Esophagus (tissue), 2 donors: ENCODE measurements at regions not wholly inside any gene's neighbourhood (a gene's known extent, or its start where the extent isn't known, plus 50 kb on each side); places are given as distances from the start of the nearest gene placed in this dataset.
A peak's percentile ranks its signal among the peaks of the same experiment; 100 is the strongest.

Experiments used
- H3K27ac ChIP-seq, 2 donors: one replicate each; pipeline ENCODE4 v1.5.1; 2013; ENCODE audit warnings: low read depth in 2 of 2, mild to moderate bottlenecking in 2 of 2, inconsistent platforms in 1 of 2, low read length in 1 of 2, moderate library complexity in 1 of 2
- H3K27me3 ChIP-seq, 2 donors: one replicate each; pipeline ENCODE4 v1.6.1; 2013; ENCODE audit warnings: low read length in 2 of 2, control low read depth in 1 of 2, mild to moderate bottlenecking in 1 of 2; ENCODE audit not compliant: insufficient read depth in 2 of 2, control insufficient read depth in 1 of 2
- H3K36me3 ChIP-seq, 2 donors: one replicate each; pipeline ENCODE4 v1.6.1; 2013; ENCODE audit warnings: low read length in 1 of 2; ENCODE audit not compliant: control insufficient read depth in 2 of 2, insufficient read depth in 2 of 2
- H3K4me1 ChIP-seq, 2 donors: one replicate each; pipeline ENCODE4 v1.6.1; 2013; ENCODE audit warnings: low read length in 1 of 2; ENCODE audit not compliant: control insufficient read depth in 2 of 2, insufficient read depth in 2 of 2
- H3K4me3 ChIP-seq, 2 donors: one replicate each; pipeline ENCODE4 v1.5.1; 2013; ENCODE audit warnings: low read length in 2 of 2, mild to moderate bottlenecking in 2 of 2, low read depth in 1 of 2, moderate library complexity in 1 of 2
- H3K9me3 ChIP-seq, 2 donors: one replicate each; pipeline ENCODE4 v1.6.1; 2013; ENCODE audit warnings: mild to moderate bottlenecking in 2 of 2, low read depth in 1 of 2, low read length in 1 of 2, moderate library complexity in 1 of 2; ENCODE audit not compliant: control insufficient read depth in 2 of 2, insufficient read depth in 1 of 2
- WGBS, 2 donors: extraction: QIAGEN DNeasy Blood & Tissue Kit; methylation state at CpG; one replicate each; pipeline ENCODE4 v1.1.7; 2013; 5-methylcytosine and 5-hydroxymethylcytosine counted together
- donor health status: healthy with polysubstance abuse.
- donor health status: Bipolar disorder and iron deficiency.

GRCh38 chr13:23979361-23980159 lies 82.3 kb upstream of the C1QTNF9B start:
- no peak overlapping the region for H3K27ac ChIP-seq
- H3K9me3 ChIP-seq, result no peaks in the 10 kb centered on the region
- no peaks in the 10 kb centered on the region for H3K27me3 ChIP-seq
- peak overlapping the region; percentile 18 to 40 for H3K4me3 ChIP-seq
- WGBS, 2 donors, result 1 to 2% methylated on average over 41 to 43 of the region's 43 CpGs
- no peaks in the 10 kb centered on the region for H3K4me1 ChIP-seq
- no peaks in the 10 kb centered on the region for H3K36me3 ChIP-seq

- H3K36me3 ChIP-seq, result no peaks in the 10 kb centered on the region
- WGBS, 2 donors, result 1% methylated on average over 28 of the region's 28 CpGs
- no peak overlapping the region for H3K27ac ChIP-seq
- no peaks in the 10 kb centered on the region for H3K9me3 ChIP-seq
- H3K4me3 ChIP-seq, result peak overlapping the region; percentile 18 to 40
- H3K27me3 ChIP-seq, result no peaks in the 10 kb centered on the region
- peaks cover 0 to 1% of the 10 kb centered on the region in 2 donors for H3K4me1 ChIP-seq
Measured at GRCh38 chr13:23980160-23980551, 82.9 kb upstream of the C1QTNF9B start.

- no peaks in the 10 kb centered on the region for H3K36me3 ChIP-seq
- H3K27me3 ChIP-seq, result no peaks in the 10 kb centered on the region
- peaks cover 3% of the 10 kb centered on the region in 2 donors for H3K4me1 ChIP-seq
- no peak overlapping the region for H3K4me3 ChIP-seq
- WGBS, 2 donors, result 89 to 93% methylated on average over 4 of the region's 4 CpGs
- H3K9me3 ChIP-seq, result no peaks in the 10 kb centered on the region
- no peak overlapping the region for H3K27ac ChIP-seq
Measured at GRCh38 chr13:23983671-23984070, 86.4 kb upstream of the C1QTNF9B start.

- WGBS, 2 donors, result 38 to 42% methylated on average over 8 of the region's 8 CpGs
- H3K36me3 ChIP-seq, result no peaks in the 10 kb centered on the region
- H3K27me3 ChIP-seq, result no peaks in the 10 kb centered on the region
- H3K4me1 ChIP-seq, result peaks cover 3% of the 10 kb centered on the region in 2 donors
- H3K27ac ChIP-seq, result peak overlapping the region in 1 of 2 donors; percentile 9
- no peak overlapping the region for H3K4me3 ChIP-seq
- no peaks in the 10 kb centered on the region for H3K9me3 ChIP-seq
Measured at GRCh38 chr13:23984546-23984945, 87.2 kb upstream of the C1QTNF9B start.

- Histone ChIP-seq H3K36me3 (no peaks in the 10 kb centered on the region), H3K9me3 (no peaks in the 10 kb centered on the region), H3K27ac (no peak overlapping the region), H3K4me1 (peaks cover 3% of the 10 kb centered on the region in 2 donors), H3K27me3 (no peaks in the 10 kb centered on the region), H3K4me3 (no peak overlapping the region)
- 55 to 61% methylated on average over 7 of the region's 7 CpGs for WGBS, 2 donors
Measured at GRCh38 chr13:23985060-23985459, 87.8 kb upstream of the C1QTNF9B start.

- Histone ChIP-seq H3K9me3 (no peaks in the 10 kb centered on the region), H3K4me1 (peaks cover 3% of the 10 kb centered on the region in 2 donors), H3K27ac (no peak overlapping the region), H3K36me3 (no peaks in the 10 kb centered on the region), H3K27me3 (no peaks in the 10 kb centered on the region), H3K4me3 (no peak overlapping the region)
- 93% methylated on average over 11 of the region's 11 CpGs for WGBS, 2 donors
Measured at GRCh38 chr13:23985839-23986238, 88.5 kb upstream of the C1QTNF9B start.

- Histone ChIP-seq H3K27ac (no peak overlapping the region), H3K36me3 (no peaks in the 10 kb centered on the region), H3K4me3 (no peak overlapping the region), H3K9me3 (no peaks in the 10 kb centered on the region), H3K27me3 (no peaks in the 10 kb centered on the region), H3K4me1 (peaks cover 3% of the 10 kb centered on the region in 2 donors)
- WGBS, 2 donors, result 84 to 87% methylated on average over 3 of the region's 3 CpGs
Measured at GRCh38 chr13:23986619-23987018, 89.3 kb upstream of the C1QTNF9B start.

- Histone ChIP-seq H3K27ac (no peak overlapping the region), H3K9me3 (no peaks in the 10 kb centered on the region), H3K36me3 (no peaks in the 10 kb centered on the region), H3K4me1 (peaks cover 3% of the 10 kb centered on the region in 2 donors), H3K4me3 (no peak overlapping the region), H3K27me3 (no peaks in the 10 kb centered on the region)
- 73 to 83% methylated on average over 4 of the region's 4 CpGs for WGBS, 2 donors
Measured at GRCh38 chr13:23987331-23987894, 90.1 kb upstream of the C1QTNF9B start.

- Histone ChIP-seq H3K27me3 (no peaks in the 10 kb centered on the region), H3K9me3 (no peaks in the 10 kb centered on the region), H3K27ac (no peak overlapping the region), H3K4me3 (no peak overlapping the region), H3K4me1 (peaks cover 3% of the 10 kb centered on the region in 2 donors), H3K36me3 (no peaks in the 10 kb centered on the region)
- WGBS, 2 donors, result 60% methylated on average over 4 of the region's 4 CpGs
Measured at GRCh38 chr13:23988546-23989122, 91.3 kb upstream of the C1QTNF9B start.
